ENCODE measurements at regions not wholly inside any gene's neighbourhood (a gene's known extent, or its start where the extent isn't known, plus 50 kb on each side); places are given as distances from the start of the nearest gene placed in this dataset.

DNA sequence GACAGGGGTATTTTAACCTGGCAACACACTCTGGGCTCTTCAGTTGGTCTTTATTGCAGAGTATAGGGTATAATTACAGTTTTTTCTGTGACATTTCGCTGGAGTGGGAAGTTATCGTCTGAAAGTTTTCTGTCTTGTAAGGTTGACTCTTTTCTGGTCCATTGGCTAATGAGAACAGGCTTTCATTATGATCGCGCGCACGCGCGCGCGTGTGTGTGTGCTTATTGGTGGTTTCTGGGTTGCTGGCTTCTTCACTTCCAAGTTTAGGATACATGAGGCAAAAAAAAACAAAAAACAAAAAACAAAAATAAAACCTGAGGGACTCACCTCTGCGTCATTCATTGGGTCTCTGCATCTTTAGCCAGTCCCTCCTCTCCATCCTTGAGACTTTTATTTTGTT is 68.7 kb upstream of the MYOCD start:
- TF ChIP-seq, protein P1, sequence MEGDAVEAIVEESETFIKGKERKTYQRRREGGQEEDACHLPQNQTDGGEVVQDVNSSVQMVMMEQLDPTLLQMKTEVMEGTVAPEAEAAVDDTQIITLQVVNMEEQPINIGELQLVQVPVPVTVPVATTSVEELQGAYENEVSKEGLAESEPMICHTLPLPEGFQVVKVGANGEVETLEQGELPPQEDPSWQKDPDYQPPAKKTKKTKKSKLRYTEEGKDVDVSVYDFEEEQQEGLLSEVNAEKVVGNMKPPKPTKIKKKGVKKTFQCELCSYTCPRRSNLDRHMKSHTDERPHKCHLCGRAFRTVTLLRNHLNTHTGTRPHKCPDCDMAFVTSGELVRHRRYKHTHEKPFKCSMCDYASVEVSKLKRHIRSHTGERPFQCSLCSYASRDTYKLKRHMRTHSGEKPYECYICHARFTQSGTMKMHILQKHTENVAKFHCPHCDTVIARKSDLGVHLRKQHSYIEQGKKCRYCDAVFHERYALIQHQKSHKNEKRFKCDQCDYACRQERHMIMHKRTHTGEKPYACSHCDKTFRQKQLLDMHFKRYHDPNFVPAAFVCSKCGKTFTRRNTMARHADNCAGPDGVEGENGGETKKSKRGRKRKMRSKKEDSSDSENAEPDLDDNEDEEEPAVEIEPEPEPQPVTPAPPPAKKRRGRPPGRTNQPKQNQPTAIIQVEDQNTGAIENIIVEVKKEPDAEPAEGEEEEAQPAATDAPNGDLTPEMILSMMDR (IDR thresholded peaks at IDR 0.05) = no peak
- TF ChIP-seq TAF1 (IDR thresholded peaks at IDR 0.05; ENCODE audit: borderline replicate concordance, low read depth, low read length) (no peak), POLR2AphosphoS5 (IDR thresholded peaks at IDR 0.05; ENCODE audit: low read depth, low read length) (no peak), EZH2phosphoT487 (IDR thresholded peaks at IDR 0.05; ENCODE audit: borderline replicate concordance, low read depth) (no peak), SIN3A (IDR thresholded peaks at IDR 0.05; ENCODE audit: borderline replicate concordance, low read depth, low read length) (no peak), EP300 (IDR thresholded peaks at IDR 0.05; ENCODE audit: borderline replicate concordance in 1 of 2, low read depth in 1 of 2, low read length in 1 of 2) (no peak), YY1 (IDR thresholded peaks at IDR 0.05; ENCODE audit: low read depth) (no peak), RAD21 (IDR thresholded peaks at IDR 0.05; ENCODE audit: low read length) (no peak)
- TF ChIP-seq, protein P2, sequence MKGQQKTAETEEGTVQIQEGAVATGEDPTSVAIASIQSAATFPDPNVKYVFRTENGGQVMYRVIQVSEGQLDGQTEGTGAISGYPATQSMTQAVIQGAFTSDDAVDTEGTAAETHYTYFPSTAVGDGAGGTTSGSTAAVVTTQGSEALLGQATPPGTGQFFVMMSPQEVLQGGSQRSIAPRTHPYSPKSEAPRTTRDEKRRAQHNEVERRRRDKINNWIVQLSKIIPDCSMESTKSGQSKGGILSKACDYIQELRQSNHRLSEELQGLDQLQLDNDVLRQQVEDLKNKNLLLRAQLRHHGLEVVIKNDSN (IDR thresholded peaks at IDR 0.05; ENCODE audit: borderline replicate concordance, low read depth) = no peak
- TF ChIP-seq, protein P3, sequence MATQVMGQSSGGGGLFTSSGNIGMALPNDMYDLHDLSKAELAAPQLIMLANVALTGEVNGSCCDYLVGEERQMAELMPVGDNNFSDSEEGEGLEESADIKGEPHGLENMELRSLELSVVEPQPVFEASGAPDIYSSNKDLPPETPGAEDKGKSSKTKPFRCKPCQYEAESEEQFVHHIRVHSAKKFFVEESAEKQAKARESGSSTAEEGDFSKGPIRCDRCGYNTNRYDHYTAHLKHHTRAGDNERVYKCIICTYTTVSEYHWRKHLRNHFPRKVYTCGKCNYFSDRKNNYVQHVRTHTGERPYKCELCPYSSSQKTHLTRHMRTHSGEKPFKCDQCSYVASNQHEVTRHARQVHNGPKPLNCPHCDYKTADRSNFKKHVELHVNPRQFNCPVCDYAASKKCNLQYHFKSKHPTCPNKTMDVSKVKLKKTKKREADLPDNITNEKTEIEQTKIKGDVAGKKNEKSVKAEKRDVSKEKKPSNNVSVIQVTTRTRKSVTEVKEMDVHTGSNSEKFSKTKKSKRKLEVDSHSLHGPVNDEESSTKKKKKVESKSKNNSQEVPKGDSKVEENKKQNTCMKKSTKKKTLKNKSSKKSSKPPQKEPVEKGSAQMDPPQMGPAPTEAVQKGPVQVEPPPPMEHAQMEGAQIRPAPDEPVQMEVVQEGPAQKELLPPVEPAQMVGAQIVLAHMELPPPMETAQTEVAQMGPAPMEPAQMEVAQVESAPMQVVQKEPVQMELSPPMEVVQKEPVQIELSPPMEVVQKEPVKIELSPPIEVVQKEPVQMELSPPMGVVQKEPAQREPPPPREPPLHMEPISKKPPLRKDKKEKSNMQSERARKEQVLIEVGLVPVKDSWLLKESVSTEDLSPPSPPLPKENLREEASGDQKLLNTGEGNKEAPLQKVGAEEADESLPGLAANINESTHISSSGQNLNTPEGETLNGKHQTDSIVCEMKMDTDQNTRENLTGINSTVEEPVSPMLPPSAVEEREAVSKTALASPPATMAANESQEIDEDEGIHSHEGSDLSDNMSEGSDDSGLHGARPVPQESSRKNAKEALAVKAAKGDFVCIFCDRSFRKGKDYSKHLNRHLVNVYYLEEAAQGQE (IDR thresholded peaks at IDR 0.05; ENCODE audit: low read depth, low read length) = no peak

Measured in SK-N-SH (cell line).